ENCODE measurements at regions not wholly inside any gene's neighbourhood (a gene's known extent, or its start where the extent isn't known, plus 50 kb on each side); places are given as distances from the start of the nearest gene placed in this dataset.

GRCh38 chr18:39675368-39675767 lies 2109.8 kb upstream of the CELF4 start:
- intact Hi-C loops (cut with DNase I): no loop called here
- H3K9me3 ChIP-seq: no peaks in the 10 kb centered on the region
- ATAC-seq (no peak), DNase-seq (no peak)
- no peak overlapping the region for H3K4me3 ChIP-seq
- no peak for TF ChIP-seq CTCF (IDR thresholded peaks at IDR 0.05)
- no peaks in the 10 kb centered on the region for H3K4me1 ChIP-seq
- no peaks in the 10 kb centered on the region for H3K27me3 ChIP-seq (ENCODE audit: low read depth)
- no peak overlapping the region for H3K27ac ChIP-seq
- no peaks in the 10 kb centered on the region for H3K36me3 ChIP-seq

- Histone ChIP-seq H3K4me3 (no peak overlapping the region), H3K4me1 (no peaks in the 10 kb centered on the region), H3K36me3 (no peaks in the 10 kb centered on the region), H3K27ac (no peak overlapping the region), H3K9me3 (no peaks in the 10 kb centered on the region), H3K27me3 (ENCODE audit: low read depth) (no peaks in the 10 kb centered on the region)
- intact Hi-C loops (cut with DNase I): no loop called here
- ATAC-seq (no peak), DNase-seq (no peak)
- TF ChIP-seq CTCF (IDR thresholded peaks at IDR 0.05): no peak
Observed at GRCh38 chr18:39672171-39672570, 2106.6 kb upstream of the CELF4 start.

- Histone ChIP-seq H3K36me3 (no peaks in the 10 kb centered on the region), H3K27me3 (ENCODE audit: low read depth) (no peaks in the 10 kb centered on the region), H3K4me1 (no peaks in the 10 kb centered on the region), H3K4me3 (no peak overlapping the region), H3K9me3 (no peaks in the 10 kb centered on the region), H3K27ac (no peak overlapping the region)
- intact Hi-C loops (cut with DNase I): no loop called here
- no peak for ATAC-seq
- TF ChIP-seq CTCF (IDR thresholded peaks at IDR 0.05): no peak
- no peak for DNase-seq
Observed at GRCh38 chr18:39667905-39668304, 2102.3 kb upstream of the CELF4 start.

- DNase-seq (no peak), ATAC-seq (no peak)
- Histone ChIP-seq H3K9me3 (no peaks in the 10 kb centered on the region), H3K27me3 (ENCODE audit: low read depth) (no peaks in the 10 kb centered on the region), H3K36me3 (no peaks in the 10 kb centered on the region), H3K27ac (no peak overlapping the region), H3K4me3 (no peak overlapping the region), H3K4me1 (no peaks in the 10 kb centered on the region)
- intact Hi-C loops (cut with DNase I): no loop called here
- no peak for TF ChIP-seq CTCF (IDR thresholded peaks at IDR 0.05)
Observed at GRCh38 chr18:39666541-39666940, 2100.9 kb upstream of the CELF4 start.

- TF ChIP-seq CTCF (IDR thresholded peaks at IDR 0.05): no peak
- intact Hi-C loops (cut with DNase I): no loop called here
- Histone ChIP-seq H3K9me3 (no peaks in the 10 kb centered on the region), H3K27me3 (ENCODE audit: low read depth) (no peaks in the 10 kb centered on the region), H3K36me3 (no peaks in the 10 kb centered on the region), H3K4me1 (no peaks in the 10 kb centered on the region), H3K4me3 (no peak overlapping the region), H3K27ac (no peak overlapping the region)
- DNase-seq (no peak), ATAC-seq (no peak)
Observed at GRCh38 chr18:39661856-39662366, 2096.3 kb upstream of the CELF4 start.

- no peak for TF ChIP-seq CTCF (IDR thresholded peaks at IDR 0.05)
- no peak overlapping the region for H3K4me3 ChIP-seq
- H3K4me1 ChIP-seq: no peaks in the 10 kb centered on the region
- no peak for DNase-seq
- intact Hi-C loops (cut with DNase I): no loop called here
- H3K36me3 ChIP-seq: no peaks in the 10 kb centered on the region
- no peaks in the 10 kb centered on the region for H3K9me3 ChIP-seq
- no peaks in the 10 kb centered on the region for H3K27me3 ChIP-seq (ENCODE audit: low read depth)
- ATAC-seq: no peak
- H3K27ac ChIP-seq: no peak overlapping the region
Observed at GRCh38 chr18:39660141-39660540, 2094.5 kb upstream of the CELF4 start.
